ENCODE measurements at regions not wholly inside any gene's neighbourhood (a gene's known extent, or its start where the extent isn't known, plus 50 kb on each side); places are given as distances from the start of the nearest gene placed in this dataset.

DNA sequence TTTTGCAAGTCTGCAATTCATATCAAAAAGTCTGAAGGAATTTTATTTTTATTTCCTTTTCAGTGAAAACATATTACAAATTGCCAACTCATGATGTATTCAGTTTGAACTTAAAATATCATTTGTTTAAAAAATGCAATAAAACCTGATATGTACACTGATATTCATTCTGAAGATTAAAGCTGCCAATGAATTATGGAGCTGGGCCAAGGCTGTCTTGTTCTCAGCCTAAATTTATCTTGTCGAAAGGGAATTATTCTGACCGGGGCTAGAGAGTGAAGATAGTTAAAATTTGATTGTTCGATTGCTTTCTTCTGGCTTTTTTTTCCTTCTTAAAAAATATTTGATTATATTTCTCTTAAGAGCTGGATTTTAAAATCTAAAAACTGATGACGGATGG is 54.0 kb upstream of the RBFOX1 start:
- TF ChIP-seq, protein P1, sequence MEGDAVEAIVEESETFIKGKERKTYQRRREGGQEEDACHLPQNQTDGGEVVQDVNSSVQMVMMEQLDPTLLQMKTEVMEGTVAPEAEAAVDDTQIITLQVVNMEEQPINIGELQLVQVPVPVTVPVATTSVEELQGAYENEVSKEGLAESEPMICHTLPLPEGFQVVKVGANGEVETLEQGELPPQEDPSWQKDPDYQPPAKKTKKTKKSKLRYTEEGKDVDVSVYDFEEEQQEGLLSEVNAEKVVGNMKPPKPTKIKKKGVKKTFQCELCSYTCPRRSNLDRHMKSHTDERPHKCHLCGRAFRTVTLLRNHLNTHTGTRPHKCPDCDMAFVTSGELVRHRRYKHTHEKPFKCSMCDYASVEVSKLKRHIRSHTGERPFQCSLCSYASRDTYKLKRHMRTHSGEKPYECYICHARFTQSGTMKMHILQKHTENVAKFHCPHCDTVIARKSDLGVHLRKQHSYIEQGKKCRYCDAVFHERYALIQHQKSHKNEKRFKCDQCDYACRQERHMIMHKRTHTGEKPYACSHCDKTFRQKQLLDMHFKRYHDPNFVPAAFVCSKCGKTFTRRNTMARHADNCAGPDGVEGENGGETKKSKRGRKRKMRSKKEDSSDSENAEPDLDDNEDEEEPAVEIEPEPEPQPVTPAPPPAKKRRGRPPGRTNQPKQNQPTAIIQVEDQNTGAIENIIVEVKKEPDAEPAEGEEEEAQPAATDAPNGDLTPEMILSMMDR (IDR thresholded peaks at IDR 0.05; ENCODE audit: unreplicated experiment in 3 of 3): no peak
- Mint-ChIP-seq H3K9me3 (no peaks in the 10 kb centered on the region), H3K27me3 (ENCODE audit: low read depth) (peaks cover 4% of the 10 kb centered on the region), H3K27ac (no peak overlapping the region), H3K4me3 (no peak overlapping the region), H3K36me3 (ENCODE audit: low read depth) (no peaks in the 10 kb centered on the region), H3K4me1 (no peaks in the 10 kb centered on the region)

DNA sequence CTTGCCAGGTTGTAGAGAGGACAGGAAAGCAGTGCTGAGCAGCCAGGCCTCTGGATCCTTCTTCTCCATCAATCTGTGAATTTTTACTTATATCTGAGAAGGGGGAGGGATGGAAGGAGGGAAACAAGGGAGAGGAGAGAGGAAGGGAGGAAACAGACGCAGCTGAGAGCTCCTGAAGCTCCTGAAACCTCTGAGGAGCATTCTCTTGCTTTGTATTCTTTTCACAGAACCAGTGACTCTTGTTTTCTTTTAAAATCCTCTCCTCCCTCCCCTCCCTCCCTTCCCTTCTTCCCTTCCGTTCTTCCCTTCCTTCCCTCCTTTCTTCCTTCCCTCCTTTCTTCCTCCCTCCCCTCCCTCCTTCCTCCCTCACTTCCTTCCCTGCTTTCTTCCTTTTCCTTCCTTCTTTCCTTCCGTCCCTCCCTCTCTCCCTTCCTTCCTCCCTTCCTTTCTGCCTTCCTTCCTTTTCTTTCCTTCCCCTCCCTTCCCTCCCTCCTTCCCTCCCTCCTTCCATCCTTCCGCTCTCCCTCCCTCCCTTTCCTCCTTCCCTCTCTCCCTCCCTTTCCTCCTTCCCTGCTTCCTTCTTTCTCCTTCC is 60.0 kb upstream of the RBFOX1 start:
- no peak overlapping the region for H3K27ac Mint-ChIP-seq
- no peaks in the 10 kb centered on the region for H3K9me3 Mint-ChIP-seq
- no peak overlapping the region for H3K4me3 Mint-ChIP-seq
- H3K4me1 Mint-ChIP-seq: peaks cover 15% of the 10 kb centered on the region
- no peaks in the 10 kb centered on the region for H3K36me3 Mint-ChIP-seq (ENCODE audit: low read depth)
- TF ChIP-seq, protein P1 (IDR thresholded peaks at IDR 0.05; ENCODE audit: unreplicated experiment in 3 of 3): no peak
- H3K27me3 Mint-ChIP-seq (ENCODE audit: low read depth): no peaks in the 10 kb centered on the region

DNA sequence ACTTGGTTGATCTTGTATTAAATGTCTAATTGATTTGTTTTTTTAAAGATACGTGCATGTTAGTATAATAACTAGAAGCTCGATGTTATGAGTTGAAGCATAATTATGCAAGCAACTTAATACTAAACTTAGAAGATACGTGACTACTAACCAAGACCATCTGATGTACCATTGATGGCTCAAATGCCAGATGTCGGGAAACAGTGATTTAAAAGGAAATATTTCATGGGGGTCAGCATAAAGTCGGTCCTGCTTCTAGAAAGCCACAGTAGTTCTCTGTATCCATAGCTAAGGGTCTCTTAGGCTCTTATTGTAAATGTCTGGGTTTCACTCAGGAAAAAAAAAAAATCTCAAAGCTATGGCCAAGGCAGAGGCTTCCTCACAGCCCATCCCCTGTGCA is 61.2 kb upstream of the RBFOX1 start:
- Mint-ChIP-seq H3K27ac (no peak overlapping the region), H3K27me3 (ENCODE audit: low read depth) (no peaks in the 10 kb centered on the region), H3K4me1 (peaks cover 15% of the 10 kb centered on the region), H3K9me3 (no peaks in the 10 kb centered on the region), H3K4me3 (no peak overlapping the region), H3K36me3 (ENCODE audit: low read depth) (no peaks in the 10 kb centered on the region)
- TF ChIP-seq, protein P1 (IDR thresholded peaks at IDR 0.05; ENCODE audit: unreplicated experiment in 3 of 3): no peak

DNA sequence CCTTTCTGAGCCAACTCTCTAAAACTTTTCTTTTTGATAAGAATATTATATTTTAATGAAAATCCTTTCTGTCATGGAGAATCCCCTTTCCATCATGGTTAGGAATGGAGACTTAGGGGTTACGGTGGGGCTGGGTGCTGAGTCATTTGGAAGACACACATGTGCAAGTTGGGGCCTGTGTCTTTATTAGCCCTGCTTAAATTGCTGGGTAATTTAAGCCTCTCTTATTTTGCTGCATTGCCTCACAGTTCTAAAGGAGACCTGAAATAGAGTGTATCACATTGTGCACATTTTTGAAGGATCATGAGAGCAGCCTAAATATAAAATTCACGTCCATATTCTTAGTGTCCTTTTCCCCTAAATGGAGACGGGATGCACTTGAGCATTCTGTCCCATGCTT is 61.8 kb upstream of the RBFOX1 start:
- Mint-ChIP-seq H3K36me3 (ENCODE audit: low read depth) (no peaks in the 10 kb centered on the region), H3K9me3 (no peaks in the 10 kb centered on the region), H3K4me3 (no peak overlapping the region), H3K27me3 (ENCODE audit: low read depth) (no peaks in the 10 kb centered on the region), H3K27ac (no peak overlapping the region), H3K4me1 (peaks cover 15% of the 10 kb centered on the region)
- TF ChIP-seq, protein P1 (IDR thresholded peaks at IDR 0.05; ENCODE audit: unreplicated experiment in 3 of 3): no peak

DNA sequence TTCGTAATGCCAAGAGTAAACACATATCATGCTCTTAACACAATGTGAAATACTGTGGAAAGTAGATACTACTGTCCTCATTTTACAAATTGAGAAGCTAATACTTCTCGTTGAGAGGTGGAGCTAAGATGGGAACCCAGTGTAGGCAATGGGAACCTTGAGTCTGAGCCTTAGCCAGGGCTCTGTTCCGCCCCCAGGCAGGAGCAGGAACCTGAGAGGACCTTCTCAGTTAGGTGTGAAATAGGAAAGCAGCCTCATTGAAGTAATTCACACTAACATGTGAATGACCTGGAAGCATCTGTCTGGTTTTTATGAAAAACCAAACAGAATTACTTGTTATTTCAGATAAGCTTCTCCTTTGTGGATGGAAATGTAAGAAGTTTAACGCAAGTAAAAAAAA is 62.6 kb upstream of the RBFOX1 start:
- TF ChIP-seq, protein P1 (IDR thresholded peaks at IDR 0.05; ENCODE audit: unreplicated experiment in 3 of 3): no peak
- no peaks in the 10 kb centered on the region for H3K27me3 Mint-ChIP-seq (ENCODE audit: low read depth)
- no peaks in the 10 kb centered on the region for H3K36me3 Mint-ChIP-seq (ENCODE audit: low read depth)
- no peak overlapping the region for H3K4me3 Mint-ChIP-seq
- no peak overlapping the region for H3K27ac Mint-ChIP-seq
- no peaks in the 10 kb centered on the region for H3K9me3 Mint-ChIP-seq
- peaks cover 15% of the 10 kb centered on the region for H3K4me1 Mint-ChIP-seq

DNA sequence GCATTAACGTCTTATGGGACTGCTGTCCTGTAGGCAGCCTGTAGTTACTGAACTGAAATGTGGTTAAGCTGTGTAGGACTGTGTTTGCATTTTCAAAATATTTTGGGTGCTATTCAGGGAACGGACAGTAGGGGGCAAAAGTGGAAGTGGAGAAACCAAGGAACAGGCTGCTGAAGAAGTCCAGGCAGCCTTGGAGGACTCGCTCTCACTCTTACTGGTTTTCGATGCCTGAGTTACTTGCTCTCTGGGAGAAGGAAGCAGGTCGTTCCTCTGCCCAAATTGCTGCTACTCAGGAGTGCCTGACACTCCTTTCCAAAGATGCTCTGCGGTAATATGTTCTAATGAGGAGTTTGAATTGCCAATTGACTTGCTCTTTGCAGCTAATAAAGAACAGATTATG is 64.5 kb upstream of the RBFOX1 start:
- Mint-ChIP-seq H3K27ac (no peak overlapping the region), H3K27me3 (ENCODE audit: low read depth) (no peaks in the 10 kb centered on the region), H3K36me3 (ENCODE audit: low read depth) (no peaks in the 10 kb centered on the region), H3K4me3 (no peak overlapping the region), H3K4me1 (peaks cover 15% of the 10 kb centered on the region), H3K9me3 (no peaks in the 10 kb centered on the region)
- TF ChIP-seq, protein P1 (IDR thresholded peaks at IDR 0.05; ENCODE audit: unreplicated experiment in 3 of 3): peak; percentile 66 to 72 (median 72)

All from nephron (organoid).